Lower lobe of right lung (tissue), 2 donors: ENCODE measurements at regions not wholly inside any gene's neighbourhood (a gene's known extent, or its start where the extent isn't known, plus 50 kb on each side); places are given as distances from the start of the nearest gene placed in this dataset.
"Not testable (repeated sequence)": the region's sequence is repeated elsewhere in the genome, so short reads cannot be mapped to it uniquely, and the experiment has no call there.

Experiments
- ATAC-seq, 2 donors: fragments of 200-7000 bp; cut with Tn5 transposase; one replicate each; pipeline ENCODE4 v1.9.1; 2020 to 2022; ENCODE audit warnings: mild to moderate bottlenecking in 2 of 2, moderate library complexity in 2 of 2
- DNase-seq: peaks from one replicate; pipeline ENCODE4 v3.0.0-alpha.2; 2020
- H3K27ac ChIP-seq: fragments of 200-600 bp; one replicate; pipeline ENCODE4 v1.8.0; 2022
- H3K27me3 ChIP-seq: fragments of 200-600 bp; one replicate; pipeline ENCODE4 v1.8.0; 2022; ENCODE audit warnings: low read depth
- H3K36me3 ChIP-seq: fragments of 200-600 bp; one replicate; pipeline ENCODE4 v1.8.0; 2022; ENCODE audit warnings: mild to moderate bottlenecking
- H3K4me1 ChIP-seq: fragments of 200-600 bp; one replicate; pipeline ENCODE4 v1.8.0; 2022
- H3K4me3 ChIP-seq: fragments of 200-600 bp; one replicate; pipeline ENCODE4 v1.8.0; 2022; ENCODE audit warnings: mild to moderate bottlenecking
- H3K9me3 ChIP-seq: fragments of 200-600 bp; one replicate; pipeline ENCODE4 v1.8.0; 2022
- CTCF ChIP-seq: fragments of 200-600 bp; IDR thresholded peaks from one replicate; pipeline ENCODE4 v1.8.0; 2022; ENCODE audit warnings: antibody characterized with exemption, mild to moderate bottlenecking
- intact Hi-C: fragments of 100-400 bp; cut with DNase I; formaldehyde crosslinking; loops from one replicate; pipeline ENCODE4 v1.11.0; 2022
- donor health status: DM: no; HTN: yes; CAD: no; lungs with severe emphysema.

GRCh38 chr11:33989461-33989860 lies 62.1 kb upstream of the CAPRIN1 start:
- H3K36me3 ChIP-seq, result no peaks in the 10 kb centered on the region
- no peak for ATAC-seq
- intact Hi-C loops, result no loop called here

GRCh38 chr11:33988586-33989370 lies 62.8 kb upstream of the CAPRIN1 start:
- ATAC-seq, result no peak
- Histone ChIP-seq H3K4me1 (no peaks in the 10 kb centered on the region), H3K27ac (no peak overlapping the region), H3K9me3 (no peaks in the 10 kb centered on the region), H3K36me3 (no peaks in the 10 kb centered on the region), H3K4me3 (no peak overlapping the region), H3K27me3 (no peaks in the 10 kb centered on the region)
- intact Hi-C loops, result no loop called here
- no peak for TF ChIP-seq CTCF
- DNase-seq, result no peak

More at GRCh38 chr11:33989461-33989860, 62.1 kb upstream of the CAPRIN1 start:
- no peak for TF ChIP-seq CTCF
- Histone ChIP-seq H3K9me3 (no peaks in the 10 kb centered on the region), H3K27ac (no peak overlapping the region), H3K4me1 (no peaks in the 10 kb centered on the region), H3K27me3 (no peaks in the 10 kb centered on the region), H3K4me3 (no peak overlapping the region)
- DNase-seq, result no peak

GRCh38 chr11:33987975-33988580 lies 63.5 kb upstream of the CAPRIN1 start:
- Histone ChIP-seq H3K36me3 (no peaks in the 10 kb centered on the region), H3K4me1 (no peaks in the 10 kb centered on the region), H3K4me3 (no peak overlapping the region), H3K27me3 (no peaks in the 10 kb centered on the region), H3K27ac (no peak overlapping the region), H3K9me3 (no peaks in the 10 kb centered on the region)
- DNase-seq (peak; percentile 79), ATAC-seq (peak; percentile 88 to 93)
- peak; percentile 95 for TF ChIP-seq CTCF
- intact Hi-C loops, result no loop called here

- H3K27me3 ChIP-seq, result no peaks in the 10 kb centered on the region
- no peak for ATAC-seq
- DNase-seq, result no peak
- TF ChIP-seq CTCF, result no peak
- no peak overlapping the region for H3K4me3 ChIP-seq
- H3K36me3 ChIP-seq, result no peaks in the 10 kb centered on the region
- H3K4me1 ChIP-seq, result no peaks in the 10 kb centered on the region
- H3K27ac ChIP-seq, result no peak overlapping the region
- H3K9me3 ChIP-seq, result no peaks in the 10 kb centered on the region
- intact Hi-C loops, result no loop called here
Measured at GRCh38 chr11:33987545-33987944, 64.0 kb upstream of the CAPRIN1 start.

GRCh38 chr11:33986597-33987501 lies 64.7 kb upstream of the CAPRIN1 start:
- DNase-seq, H3K4me1 ChIP-seq, H3K27ac ChIP-seq, H3K9me3 ChIP-seq, intact Hi-C loops, H3K36me3 ChIP-seq, ATAC-seq, H3K4me3 ChIP-seq, H3K27me3 ChIP-seq: not testable (repeated sequence)
